ENCODE measurements at regions not wholly inside any gene's neighbourhood (a gene's known extent, or its start where the extent isn't known, plus 50 kb on each side); places are given as distances from the start of the nearest gene placed in this dataset.

DNA sequence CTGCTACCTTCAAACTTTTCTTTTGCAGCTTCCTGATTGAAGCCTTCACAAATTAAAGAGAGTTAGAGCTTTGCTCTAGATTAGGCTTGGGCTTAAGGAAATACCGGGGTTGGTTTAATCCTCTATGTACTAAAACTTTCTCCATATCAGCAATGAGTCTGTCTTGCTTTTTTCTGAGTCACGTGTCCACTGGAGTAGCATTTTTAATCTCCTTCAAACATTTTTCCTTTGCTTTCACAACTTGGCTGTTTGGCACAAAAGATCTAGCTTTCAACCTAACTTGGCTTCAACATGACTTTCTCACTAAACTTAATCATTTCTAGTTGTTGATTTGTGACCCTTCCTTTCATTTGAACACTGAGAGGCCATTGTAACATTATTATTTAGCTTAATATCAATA is 261.6 kb downstream of the PLK2 start:
- H3K4me3 ChIP-seq: no peak overlapping the region
- no peak for TF ChIP-seq CTCF (IDR thresholded peaks at IDR 0.05)
- H3K9me3 ChIP-seq: no peaks in the 10 kb centered on the region
- H3K4me1 ChIP-seq: no peaks in the 10 kb centered on the region
- no peaks in the 10 kb centered on the region for H3K27me3 ChIP-seq
- DNase-seq (ENCODE audit: low spot score): no peak
- H3K27ac ChIP-seq: no peak overlapping the region
- H3K36me3 ChIP-seq: no peaks in the 10 kb centered on the region

DNA sequence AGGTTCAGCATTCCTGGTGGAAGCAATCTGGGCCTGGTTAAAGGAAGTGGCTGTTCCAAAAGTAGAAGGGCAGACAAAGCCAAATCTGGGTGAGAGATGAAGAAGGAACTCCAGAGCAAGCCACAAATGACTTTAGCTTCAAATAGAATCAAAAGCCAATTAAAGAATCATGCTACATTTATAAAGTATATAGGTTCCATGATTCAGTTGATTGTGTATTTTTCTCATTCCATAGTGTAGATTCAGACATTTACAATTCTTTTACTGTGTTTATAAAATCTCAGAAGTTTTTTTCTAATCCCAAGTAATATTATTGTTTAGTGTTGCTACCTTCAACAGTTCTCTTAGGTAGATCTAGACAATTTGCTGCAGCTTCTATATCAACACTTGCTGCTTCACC is 262.0 kb downstream of the PLK2 start:
- TF ChIP-seq CTCF (IDR thresholded peaks at IDR 0.05): no peak
- Histone ChIP-seq H3K9me3 (no peaks in the 10 kb centered on the region), H3K4me1 (no peaks in the 10 kb centered on the region), H3K4me3 (no peak overlapping the region), H3K27me3 (no peaks in the 10 kb centered on the region), H3K27ac (no peak overlapping the region), H3K36me3 (no peaks in the 10 kb centered on the region)
- DNase-seq (ENCODE audit: low spot score): no peak

DNA sequence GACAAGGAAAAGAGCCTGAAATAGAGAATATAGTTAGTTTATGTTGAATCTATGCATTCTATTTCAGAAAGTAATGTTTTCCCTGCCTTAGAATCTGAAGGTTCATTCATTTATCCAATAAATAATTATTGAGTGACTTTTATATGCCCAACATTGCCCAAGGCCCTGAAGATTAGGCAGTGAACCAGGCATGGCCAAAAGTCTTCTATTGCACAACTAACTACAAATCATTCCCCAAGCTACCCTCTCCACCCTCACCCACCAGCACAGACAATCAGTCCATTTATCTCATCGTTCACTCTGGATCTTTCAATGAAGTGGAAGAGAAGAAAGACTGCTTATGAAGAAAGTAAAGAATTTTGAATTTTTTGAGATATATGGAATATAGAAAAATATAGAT is 268.4 kb downstream of the PLK2 start:
- no peak overlapping the region for H3K4me3 ChIP-seq
- TF ChIP-seq CTCF (IDR thresholded peaks at IDR 0.05): no peak
- H3K27ac ChIP-seq: no peak overlapping the region
- no peaks in the 10 kb centered on the region for H3K36me3 ChIP-seq
- H3K9me3 ChIP-seq: no peaks in the 10 kb centered on the region
- H3K4me1 ChIP-seq: peaks cover 0 to 9% of the 10 kb centered on the region in 2 donors
- no peak for DNase-seq (ENCODE audit: low spot score)
- no peaks in the 10 kb centered on the region for H3K27me3 ChIP-seq

DNA sequence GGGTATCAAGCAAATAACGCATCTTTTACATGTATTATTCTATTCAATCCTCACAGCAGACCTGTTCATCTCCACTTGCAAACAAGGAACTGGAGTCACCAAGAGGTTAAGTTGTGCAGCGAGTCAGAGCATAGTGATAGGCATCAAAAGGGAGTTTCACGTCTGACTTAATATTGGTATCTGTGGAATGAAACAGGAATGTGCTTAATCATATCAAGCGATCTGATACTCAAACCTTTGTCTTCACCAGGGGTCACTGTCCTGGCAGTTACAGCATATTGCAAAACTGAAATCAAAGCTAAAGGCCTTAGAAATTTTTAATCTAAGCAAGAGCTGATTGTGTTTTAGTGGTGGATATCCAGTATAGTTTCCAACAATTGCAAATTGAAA is 271.6 kb downstream of the PLK2 start:
- Histone ChIP-seq H3K4me3 (no peak overlapping the region), H3K27ac (no peak overlapping the region), H3K36me3 (no peaks in the 10 kb centered on the region), H3K4me1 (peaks cover 0 to 9% of the 10 kb centered on the region in 2 donors), H3K27me3 (no peaks in the 10 kb centered on the region), H3K9me3 (no peaks in the 10 kb centered on the region)
- no peak for TF ChIP-seq CTCF (IDR thresholded peaks at IDR 0.05)
- no peak for DNase-seq (ENCODE audit: low spot score)

GRCh38 chr5:58187432-58188261 is 272.2 kb downstream of the PLK2 start:
- no peak for DNase-seq (ENCODE audit: low spot score)
- no peak overlapping the region for H3K4me3 ChIP-seq

More at GRCh38 chr5:58187432-58188261, 272.2 kb downstream of the PLK2 start:
- Histone ChIP-seq H3K27ac (no peak overlapping the region), H3K4me1 (peaks cover 0 to 9% of the 10 kb centered on the region in 2 donors), H3K9me3 (no peaks in the 10 kb centered on the region), H3K36me3 (no peaks in the 10 kb centered on the region), H3K27me3 (no peaks in the 10 kb centered on the region)
- TF ChIP-seq CTCF (IDR thresholded peaks at IDR 0.05): no peak
